ENCODE measurements at regions not wholly inside any gene's neighbourhood (a gene's known extent, or its start where the extent isn't known, plus 50 kb on each side); places are given as distances from the start of the nearest gene placed in this dataset.

- Histone ChIP-seq H3K27me3 (ENCODE audit: insufficient read depth, low read length) (no peaks in the 10 kb centered on the region), H3K27ac (ENCODE audit: low read depth, low read length) (no peak overlapping the region), H3K9me2 (ENCODE audit: insufficient read depth) (no peaks in the 10 kb centered on the region), H3K9me3 (ENCODE audit: control insufficient read depth in 1 of 2, insufficient read depth in 1 of 2, low read depth in 1 of 2, low read length in 2 of 2) (peaks cover 7 to 14% of the 10 kb centered on the region in 2 experiments; a peak in 2 of 4 replicates), H3K36me3 (ENCODE audit: control insufficient read depth in 1 of 2, insufficient read depth in 2 of 2, low read length in 2 of 2) (no peaks in the 10 kb centered on the region), H3K4me1 (ENCODE audit: control insufficient read depth in 1 of 2, insufficient read depth in 2 of 2, low read length in 2 of 2) (no peaks in the 10 kb centered on the region), H2AFZ (ENCODE audit: low read depth, low read length, poor library complexity, severe bottlenecking) (no peak overlapping the region), H3K4me2 (ENCODE audit: low read length) (no peak overlapping the region), H4K20me1 (ENCODE audit: insufficient read depth) (no peaks in the 10 kb centered on the region), H3K9ac (ENCODE audit: low read length) (no peak overlapping the region), H3K79me2 (ENCODE audit: insufficient read depth, low read length) (no peaks in the 10 kb centered on the region), H3K4me3 (replicated peaks in 1 of 2; ENCODE audit: low read depth in 1 of 2, low read length in 2 of 2) (no peak overlapping the region)
- intact Hi-C loops (cut with micrococcal nuclease) = no loop called here
- POLR2A ChIA-PET = no interaction called here
- no peak for TF ChIP-seq FOSL1 (IDR thresholded peaks at IDR 0.05; ENCODE audit: low read depth)
- peak; percentile 89; the same call in 1 of the 2 replicates for TF ChIP-seq CBX3 (IDR thresholded peaks at IDR 0.05; ENCODE audit: low read depth)
- CTCF ChIA-PET = no interaction called here
- BruUV-seq (replicated peaks) = no TSS peak
- DNase-seq (ENCODE audit: low read depth, low spot score) (no peak), ATAC-seq (no peak)
- RAD21 ChIA-PET (ENCODE audit: low non-redundant PET in 1 of 2, low total read pairs in 2 of 2, uncharacterized antibody in 2 of 2, unreplicated experiment in 2 of 2) = no interaction called here
Measured at GRCh38 chr1:67963263-67963662, 87.2 kb downstream of the DIRAS3 start.

- H3K27me3 ChIP-seq (ENCODE audit: insufficient read depth, low read length) = no peaks in the 10 kb centered on the region
- BruUV-seq (replicated peaks) = no TSS peak
- no peaks in the 10 kb centered on the region for H4K20me1 ChIP-seq (ENCODE audit: insufficient read depth)
- no peaks in the 10 kb centered on the region for H3K9me2 ChIP-seq (ENCODE audit: insufficient read depth)
- DNase-seq (ENCODE audit: low read depth, low spot score) = no peak
- POLR2A ChIA-PET = no interaction called here
- no peak for TF ChIP-seq POLR2A (IDR thresholded peaks at IDR 0.05; ENCODE audit: borderline replicate concordance, extremely low read depth, insufficient read depth, insufficient read length)
- no peak for TF ChIP-seq RAD21 (IDR thresholded peaks at IDR 0.05; ENCODE audit: low read depth)
- TF ChIP-seq TCF7L2 (IDR thresholded peaks at IDR 0.05; ENCODE audit: borderline replicate concordance, extremely low read depth, insufficient read depth, insufficient read length) = no peak
- TF ChIP-seq SRF (IDR thresholded peaks at IDR 0.05; ENCODE audit: low read depth) = no peak
- no peak for TF ChIP-seq POLR2AphosphoS5 (IDR thresholded peaks at IDR 0.05; ENCODE audit: low read depth, low read length)
- TF ChIP-seq ZBTB33 (IDR thresholded peaks at IDR 0.05; ENCODE audit: extremely low read depth, insufficient replicate concordance, low read length) = no peak
- no peak for TF ChIP-seq MAX (IDR thresholded peaks at IDR 0.05)
- no peak for TF ChIP-seq CBX3 (IDR thresholded peaks at IDR 0.05; ENCODE audit: low read depth)
- no peak for TF ChIP-seq EGR1 (IDR thresholded peaks at IDR 0.05; ENCODE audit: low read depth)
- TF ChIP-seq EZH2phosphoT487 (IDR thresholded peaks at IDR 0.05; ENCODE audit: borderline replicate concordance) = no peak
- TF ChIP-seq CEBPB (IDR thresholded peaks at IDR 0.05; ENCODE audit: low read depth) = no peak
- no peak for TF ChIP-seq SP1 (IDR thresholded peaks at IDR 0.05; ENCODE audit: low read depth)
- TF ChIP-seq, protein P1, sequence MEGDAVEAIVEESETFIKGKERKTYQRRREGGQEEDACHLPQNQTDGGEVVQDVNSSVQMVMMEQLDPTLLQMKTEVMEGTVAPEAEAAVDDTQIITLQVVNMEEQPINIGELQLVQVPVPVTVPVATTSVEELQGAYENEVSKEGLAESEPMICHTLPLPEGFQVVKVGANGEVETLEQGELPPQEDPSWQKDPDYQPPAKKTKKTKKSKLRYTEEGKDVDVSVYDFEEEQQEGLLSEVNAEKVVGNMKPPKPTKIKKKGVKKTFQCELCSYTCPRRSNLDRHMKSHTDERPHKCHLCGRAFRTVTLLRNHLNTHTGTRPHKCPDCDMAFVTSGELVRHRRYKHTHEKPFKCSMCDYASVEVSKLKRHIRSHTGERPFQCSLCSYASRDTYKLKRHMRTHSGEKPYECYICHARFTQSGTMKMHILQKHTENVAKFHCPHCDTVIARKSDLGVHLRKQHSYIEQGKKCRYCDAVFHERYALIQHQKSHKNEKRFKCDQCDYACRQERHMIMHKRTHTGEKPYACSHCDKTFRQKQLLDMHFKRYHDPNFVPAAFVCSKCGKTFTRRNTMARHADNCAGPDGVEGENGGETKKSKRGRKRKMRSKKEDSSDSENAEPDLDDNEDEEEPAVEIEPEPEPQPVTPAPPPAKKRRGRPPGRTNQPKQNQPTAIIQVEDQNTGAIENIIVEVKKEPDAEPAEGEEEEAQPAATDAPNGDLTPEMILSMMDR (IDR thresholded peaks at IDR 0.05 in 2 of 3, conservative IDR thresholded peaks at IDR 0.05 in 1 of 3; ENCODE audit: borderline replicate concordance in 1 of 3, insufficient read depth in 1 of 3, low read depth in 2 of 3, low read length in 2 of 3) = no peak
- no peak for TF ChIP-seq ZFX (IDR thresholded peaks at IDR 0.05)
- TF ChIP-seq SIN3A (IDR thresholded peaks at IDR 0.05; ENCODE audit: low read depth) = no peak
- no peaks in the 10 kb centered on the region for H3K36me3 ChIP-seq (ENCODE audit: control insufficient read depth in 1 of 2, insufficient read depth in 2 of 2, low read length in 2 of 2)
- no peak overlapping the region for H3K4me2 ChIP-seq (ENCODE audit: low read length)
- intact Hi-C loops (cut with micrococcal nuclease) = no loop called here
- no peak overlapping the region for H3K4me3 ChIP-seq (replicated peaks in 1 of 2; ENCODE audit: low read depth in 1 of 2, low read length in 2 of 2)
- H3K9me3 ChIP-seq (ENCODE audit: control insufficient read depth in 1 of 2, insufficient read depth in 1 of 2, low read depth in 1 of 2, low read length in 2 of 2) = peaks cover 7 to 14% of the 10 kb centered on the region in 2 experiments; a peak in 2 of 4 replicates
- RAD21 ChIA-PET (ENCODE audit: low non-redundant PET in 1 of 2, low total read pairs in 2 of 2, uncharacterized antibody in 2 of 2, unreplicated experiment in 2 of 2) = no interaction called here
- H3K4me1 ChIP-seq (ENCODE audit: control insufficient read depth in 1 of 2, insufficient read depth in 2 of 2, low read length in 2 of 2) = no peaks in the 10 kb centered on the region
- ATAC-seq = no peak
- no peak overlapping the region for H3K9ac ChIP-seq (ENCODE audit: low read length)
- H3K79me2 ChIP-seq (ENCODE audit: insufficient read depth, low read length) = no peaks in the 10 kb centered on the region
- no peak overlapping the region for H2AFZ ChIP-seq (ENCODE audit: low read depth, low read length, poor library complexity, severe bottlenecking)
- no peak overlapping the region for H3K27ac ChIP-seq (ENCODE audit: low read depth, low read length)
- CTCF ChIA-PET = no interaction called here
Measured at GRCh38 chr1:67960766-67961165, 89.7 kb downstream of the DIRAS3 start.
